H9 (cell line): ENCODE measurements at regions not wholly inside any gene's neighbourhood (a gene's known extent, or its start where the extent isn't known, plus 50 kb on each side); places are given as distances from the start of the nearest gene placed in this dataset.

Source experiments
- DNase-seq: peaks from one replicate; pipeline ENCODE4 v3.0.0-alpha.2; 2017
- H2AFZ ChIP-seq: one replicate; pipeline ENCODE4 v1.6.1; 2013; ENCODE audit warnings: mild to moderate bottlenecking, low read length, control low read depth, moderate library complexity
- H2AK5ac ChIP-seq: 2 replicates; pipeline ENCODE4 v1.6.1; 2013; ENCODE audit warnings: low read length, control low read depth, mixed read lengths; ENCODE audit not compliant: insufficient read length
- H2BK120ac ChIP-seq: one replicate; pipeline ENCODE4 v1.6.1; 2013; ENCODE audit warnings: low read depth, mild to moderate bottlenecking, low read length, control low read depth, inconsistent platforms; ENCODE audit not compliant: poor library complexity, severe bottlenecking
- H2BK12ac ChIP-seq: 2 replicates; pipeline ENCODE4 v1.6.1; 2013; ENCODE audit warnings: low read length, control low read depth, mixed read lengths, low read depth; ENCODE audit not compliant: insufficient read length
- H2BK15ac ChIP-seq: 2 replicates; pipeline ENCODE4 v1.6.1; 2013; ENCODE audit warnings: low read depth, low read length, control low read depth
- H2BK20ac ChIP-seq: one replicate; pipeline ENCODE4 v1.6.1; 2013; ENCODE audit warnings: low read depth, mild to moderate bottlenecking, low read length, control low read depth, inconsistent platforms; ENCODE audit not compliant: poor library complexity, severe bottlenecking
- H2BK5ac ChIP-seq: 2 replicates; pipeline ENCODE4 v1.6.1; 2013; ENCODE audit warnings: low read length, control low read depth, mixed read lengths; ENCODE audit not compliant: insufficient read length
- H3K14ac ChIP-seq: 2 replicates; pipeline ENCODE4 v1.6.1; 2013; ENCODE audit warnings: low read length, control low read depth; ENCODE audit not compliant: insufficient read depth
- H3K18ac ChIP-seq: 2 replicates; pipeline ENCODE4 v1.6.1; 2013; ENCODE audit warnings: low read depth, mild to moderate bottlenecking, mixed read lengths, low read length, control low read depth; ENCODE audit not compliant: insufficient read length
- H3K23ac ChIP-seq: 2 replicates; pipeline ENCODE4 v1.6.1; 2013; ENCODE audit warnings: low read length, control low read depth, mixed read lengths, low read depth; ENCODE audit not compliant: insufficient read length
- H3K23me2 ChIP-seq: 2 replicates; pipeline ENCODE4 v1.6.1; 2013; ENCODE audit warnings: low read depth, mild to moderate bottlenecking, mixed read lengths, low read length, control low read depth; ENCODE audit not compliant: insufficient read length, poor library complexity, severe bottlenecking
- H3K27ac ChIP-seq: 2 replicates; pipeline ENCODE4 v1.5.1; 2013; ENCODE audit warnings: low read length, control low read depth, mixed read lengths, low read depth; ENCODE audit not compliant: insufficient read length
- H3K27me3 ChIP-seq: 2 replicates; pipeline ENCODE4 v1.6.1; 2013; ENCODE audit warnings: low read length, control low read depth, inconsistent platforms; ENCODE audit not compliant: insufficient read depth
- H3K4ac ChIP-seq: 2 replicates; pipeline ENCODE4 v1.6.1; 2013; ENCODE audit warnings: low read depth, mild to moderate bottlenecking, control low read depth, inconsistent platforms, low read length, moderate library complexity
- H3K4me1 ChIP-seq: 2 replicates; pipeline ENCODE4 v1.6.1; 2013; ENCODE audit warnings: low read length, control low read depth, inconsistent platforms; ENCODE audit not compliant: insufficient read depth
- H3K4me2 ChIP-seq: 2 replicates; pipeline ENCODE4 v1.6.1; 2013; ENCODE audit warnings: low read length, control low read depth, mixed read lengths; ENCODE audit not compliant: insufficient read length, insufficient read depth
- H3K56ac ChIP-seq: 2 replicates; pipeline ENCODE4 v1.6.1; 2013; ENCODE audit warnings: low read depth, mild to moderate bottlenecking, mixed read lengths, low read length, control low read depth; ENCODE audit not compliant: insufficient read length
- H3K79me1 ChIP-seq: 2 replicates; pipeline ENCODE4 v1.6.1; 2013; ENCODE audit warnings: low read depth, mild to moderate bottlenecking, moderate library complexity, low read length, control low read depth, inconsistent platforms; ENCODE audit not compliant: insufficient read depth, poor library complexity, severe bottlenecking
- H3K79me2 ChIP-seq: 2 replicates; pipeline ENCODE4 v1.6.1; 2013; ENCODE audit warnings: low read length, control low read depth, inconsistent platforms; ENCODE audit not compliant: insufficient read depth
- H3K9ac ChIP-seq: 2 replicates; pipeline ENCODE4 v1.6.1; 2013; ENCODE audit warnings: low read length, control low read depth, mixed read lengths; ENCODE audit not compliant: insufficient read length; ENCODE audit errors: extremely low read depth
- H3K9me3 ChIP-seq: one replicate; pipeline ENCODE4 v1.6.1; 2013; ENCODE audit warnings: low read depth, low read length, inconsistent platforms; ENCODE audit not compliant: control insufficient read depth
- H3T11ph ChIP-seq: one replicate; pipeline ENCODE4 v1.6.1; 2013; ENCODE audit warnings: mild to moderate bottlenecking, low read length, control low read depth, inconsistent platforms
- H4K20me1 ChIP-seq: one replicate; pipeline ENCODE4 v1.6.1; 2013; ENCODE audit not compliant: control insufficient read depth, insufficient read length, insufficient read depth
- H4K5ac ChIP-seq: 2 replicates; pipeline ENCODE4 v1.6.1; 2013; ENCODE audit warnings: low read depth, mild to moderate bottlenecking, mixed read lengths, low read length, control low read depth; ENCODE audit not compliant: insufficient read length
- H4K8ac ChIP-seq: replicated peaks from 2 replicates; pipeline ENCODE4 v1.6.1; 2013; ENCODE audit warnings: low read length, control low read depth, mixed read lengths, low read depth; ENCODE audit not compliant: insufficient read length
- H4K91ac ChIP-seq: 2 replicates; pipeline ENCODE4 v1.6.1; 2013; ENCODE audit warnings: low read depth, mild to moderate bottlenecking, moderate library complexity, mixed read lengths, low read length, control low read depth; ENCODE audit not compliant: insufficient read length
- H3K27ac Mint-ChIP-seq, 3 experiments: 2 replicates in 2 of 3; 3 replicates in 1 of 3; pipeline ENCODE4 v1.8.0; 2020 to 2021; ENCODE audit warnings: mixed read lengths in 3 of 3, mild to moderate bottlenecking in 1 of 3, moderate library complexity in 1 of 3
- H3K27me3 Mint-ChIP-seq: 2 replicates; pipeline ENCODE4 v1.8.0; 2021; ENCODE audit warnings: low read depth, mild to moderate bottlenecking, moderate library complexity, mixed read lengths
- H3K36me3 Mint-ChIP-seq, 3 experiments: 2 replicates in 2 of 3; 3 replicates in 1 of 3; pipeline ENCODE4 v1.8.0; 2020 to 2021; ENCODE audit warnings: low read depth in 3 of 3, mixed read lengths in 3 of 3; ENCODE audit not compliant: insufficient read depth in 1 of 3
- H3K4me1 Mint-ChIP-seq, 2 experiments: 2 replicates each; pipeline ENCODE4 v1.8.0; 2020; ENCODE audit warnings: mixed read lengths in 2 of 2
- H3K4me3 Mint-ChIP-seq, 2 experiments: 2 replicates in 1 of 2; 3 replicates in 1 of 2; pipeline ENCODE4 v1.8.0; 2020 to 2021; ENCODE audit warnings: mild to moderate bottlenecking in 2 of 2, mixed read lengths in 2 of 2, moderate library complexity in 1 of 2
- H3K9me3 Mint-ChIP-seq, 2 experiments: 2 replicates in 1 of 2; 3 replicates in 1 of 2; pipeline ENCODE4 v1.8.0; 2020; ENCODE audit warnings: mild to moderate bottlenecking in 2 of 2, mixed read lengths in 2 of 2, moderate library complexity in 1 of 2
- CTCF ChIP-seq: fragments of 200-600 bp; sonication (generic); conservative IDR thresholded peaks from 3 replicates; pipeline ENCODE4 v1.8.0; 2021; ENCODE audit warnings: antibody characterized with exemption, mild to moderate bottlenecking
- WGBS: extraction: QIAGEN DNeasy Blood & Tissue Kit; methylation state at CpG from one replicate; pipeline ENCODE4 v1.1.7; 2013; ENCODE audit warnings: missing lambda C conversion rate, low lambda C conversion rate, mixed read lengths; ENCODE audit not compliant: insufficient read length; ENCODE audit errors: extremely low coverage; 5-methylcytosine and 5-hydroxymethylcytosine counted together

- H3K23ac ChIP-seq = no peak overlapping the region
- H2BK120ac ChIP-seq = no peak overlapping the region
- no peaks in the 10 kb centered on the region for H3K9me3 ChIP-seq
- 100% methylated on average over 1 of the region's 4 CpGs for WGBS
- no peak overlapping the region for H3K4me2 ChIP-seq
- H3K9ac ChIP-seq = no peak overlapping the region
- H3K79me1 ChIP-seq = no peaks in the 10 kb centered on the region
- H3K4ac ChIP-seq = no peak overlapping the region
- Mint-ChIP-seq H3K27ac (no peak overlapping the region), H3K4me1 (peaks cover 2 to 14% of the 10 kb centered on the region in 2 experiments), H3K4me3 (no peak overlapping the region), H3K36me3 (peaks cover 0 to 5% (median 3%) of the 10 kb centered on the region in 3 experiments; a peak in 3 of 7 replicates), H3K27me3 (no peaks in the 10 kb centered on the region), H3K9me3 (peaks cover 3 to 4% of the 10 kb centered on the region in 2 experiments; a peak in 2 of 5 replicates)
- no peaks in the 10 kb centered on the region for H3K79me2 ChIP-seq
- H3K23me2 ChIP-seq = no peaks in the 10 kb centered on the region
- H3K56ac ChIP-seq = no peak overlapping the region
- no peak overlapping the region for H3K14ac ChIP-seq
- H2BK12ac ChIP-seq = no peak overlapping the region
- H3K18ac ChIP-seq = no peak overlapping the region
- no peak overlapping the region for H4K8ac ChIP-seq
- no peak overlapping the region for H3T11ph ChIP-seq
- no peak overlapping the region for H4K91ac ChIP-seq
- no peak overlapping the region for H3K27ac ChIP-seq
- no peak overlapping the region for H4K5ac ChIP-seq
- no peak for DNase-seq
- TF ChIP-seq CTCF = no peak
- H2AFZ ChIP-seq = no peak overlapping the region
- no peak overlapping the region for H2BK20ac ChIP-seq
- no peaks in the 10 kb centered on the region for H4K20me1 ChIP-seq
- no peaks in the 10 kb centered on the region for H3K27me3 ChIP-seq
- H2BK15ac ChIP-seq = no peak overlapping the region
- H3K4me1 ChIP-seq = no peaks in the 10 kb centered on the region; the same call in 1 of the 2 replicates
- no peak overlapping the region for H2BK5ac ChIP-seq
- H2AK5ac ChIP-seq = no peak overlapping the region
These were observed 368.4 kb downstream of the ATP23 start for GRCh38 chr12:58309806-58310205.
